HCT116 (cell line): ENCODE measurements at regions not wholly inside any gene's neighbourhood (a gene's known extent, or its start where the extent isn't known, plus 50 kb on each side); places are given as distances from the start of the nearest gene placed in this dataset.
"Not testable (repeated sequence)": the region's sequence is repeated elsewhere in the genome, so short reads cannot be mapped to it uniquely, and the experiment has no call there.

Source experiments
- ATAC-seq: fragments of 200-7000 bp; cut with Tn5 transposase; 2 replicates; pipeline ENCODE4 v1.9.1; 2020; ENCODE audit warnings: mild to moderate bottlenecking, moderate library complexity
- BruUV-seq: library from RNA; stranded (reverse); fragments of 400-500 nt; replicated peaks from 2 replicates; lab custom pipeline; 2021; lab: Mats Ljungman, UMichigan
- CTCF ChIA-PET: fragments of 300-600 bp; sonication (Branson Sonifier 250); formaldehyde crosslinking; loops from one replicate; lab custom pipeline; 2021; ENCODE audit warnings: antibody characterized with exemption; lab: Charles Lee
- POLR2A ChIA-PET: fragments of 300-600, 350-600 bp; sonication (Branson Sonifier 250); formaldehyde crosslinking; loops from one replicate; lab custom pipeline; 2021; ENCODE audit warnings: antibody characterized with exemption; lab: Charles Lee
- RAD21 ChIA-PET, 2 experiments: fragments of 300-600 bp; sonication (Branson Sonifier 250); formaldehyde crosslinking; loops; one replicate each; lab custom pipeline; 2023; ENCODE audit warnings: low total read pairs in 2 of 2; ENCODE audit not compliant: uncharacterized antibody in 2 of 2, unreplicated experiment in 2 of 2, low non-redundant PET in 1 of 2; lab: Charles Lee
- DNase-seq: peaks from one replicate; pipeline ENCODE4 v3.0.0-alpha.2; 2010; ENCODE audit warnings: low read depth, low spot score
- H2AFZ ChIP-seq: fragments of 200-600 bp; shearing (Covaris generic), sonication (generic); 2 replicates; pipeline ENCODE4 v1.6.1; 2017; ENCODE audit warnings: low read depth, mixed run types, mixed read lengths, antibody characterized with exemption, low read length; ENCODE audit not compliant: poor library complexity, severe bottlenecking
- H3K27ac ChIP-seq: 2 replicates; pipeline ENCODE4 v1.5.1; 2012; ENCODE audit warnings: low read depth, low read length
- H3K27me3 ChIP-seq: fragments of 200-600 bp; sonication (generic); 2 replicates; pipeline ENCODE4 v1.6.1; 2016; ENCODE audit warnings: mixed run types, low read length, mixed read lengths; ENCODE audit not compliant: insufficient read depth
- H3K36me3 ChIP-seq, 2 experiments: fragments of 200-500 bp in 1 of 2; fragments of 200-600 bp in 1 of 2; sonication (Bioruptor generic) in 1 of 2; sonication (generic) in 1 of 2; 2 replicates each; pipeline versions ENCODE4 v1.5.1 to v1.6.1; 2014 to 2016; ENCODE audit warnings: low read length in 2 of 2, inconsistent platforms in 1 of 2, mixed read lengths in 1 of 2, mixed run types in 1 of 2; ENCODE audit not compliant: insufficient read depth in 2 of 2, control insufficient read depth in 1 of 2
- H3K4me1 ChIP-seq, 2 experiments: fragments of 200-600 bp in 1 of 2; sonication (generic) in 1 of 2; 2 replicates each; pipeline versions ENCODE4 v1.5.1 to v1.6.1; 2012 to 2017; ENCODE audit warnings: low read length in 2 of 2, inconsistent platforms in 1 of 2, mild to moderate bottlenecking in 1 of 2, mixed read lengths in 1 of 2, mixed run types in 1 of 2, moderate library complexity in 1 of 2; ENCODE audit not compliant: insufficient read depth in 2 of 2, control insufficient read depth in 1 of 2
- H3K4me2 ChIP-seq: fragments of 200-600 bp; sonication (generic); 2 replicates; pipeline ENCODE4 v1.6.1; 2017; ENCODE audit warnings: mixed run types, low read length, mixed read lengths
- H3K4me3 ChIP-seq, 2 experiments: fragments of 200-600 bp in 1 of 2; sonication (generic) in 1 of 2; replicated peaks in 1 of 2; 2 replicates each; pipeline ENCODE4 v1.5.1; 2011 to 2016; ENCODE audit warnings: low read length in 2 of 2, control low read depth in 1 of 2, low read depth in 1 of 2, mild to moderate bottlenecking in 1 of 2, mixed read lengths in 1 of 2, mixed run types in 1 of 2
- H3K79me2 ChIP-seq: fragments of 200-600 bp; sonication (generic); 2 replicates; pipeline ENCODE4 v1.6.1; 2017; ENCODE audit warnings: mild to moderate bottlenecking, mixed run types, low read length, moderate library complexity, mixed read lengths; ENCODE audit not compliant: insufficient read depth
- H3K9ac ChIP-seq: fragments of 200-600 bp; sonication (generic); 2 replicates; pipeline ENCODE4 v1.6.1; 2016; ENCODE audit warnings: low read length, mixed read lengths
- H3K9me2 ChIP-seq: fragments of 200-600 bp; sonication (generic), shearing (Covaris generic); 2 replicates; pipeline ENCODE4 v1.6.1; 2017; ENCODE audit warnings: mixed run types, mild to moderate bottlenecking, moderate library complexity; ENCODE audit not compliant: insufficient read depth
- H3K9me3 ChIP-seq, 2 experiments: fragments of 200-500 bp in 1 of 2; fragments of 200-600 bp in 1 of 2; sonication (Bioruptor generic) in 1 of 2; sonication (generic) in 1 of 2; 2 replicates each; pipeline ENCODE4 v1.6.1; 2014 to 2017; ENCODE audit warnings: low read length in 2 of 2, mixed read lengths in 2 of 2, inconsistent platforms in 1 of 2, low read depth in 1 of 2, mild to moderate bottlenecking in 1 of 2, mixed run types in 1 of 2, moderate library complexity in 1 of 2; ENCODE audit not compliant: control insufficient read depth in 1 of 2, insufficient read depth in 1 of 2
- H4K20me1 ChIP-seq: fragments of 200-600 bp; sonication (generic), shearing (Covaris generic); 2 replicates; pipeline ENCODE4 v1.6.1; 2017; ENCODE audit warnings: mixed run types, mild to moderate bottlenecking, moderate library complexity; ENCODE audit not compliant: insufficient read depth
- ATF3 ChIP-seq: IDR thresholded peaks from 2 replicates; pipeline ENCODE4 v1.6.1; 2012
- CBX3 ChIP-seq: IDR thresholded peaks from 2 replicates; pipeline ENCODE4 v1.6.1; 2012; ENCODE audit warnings: low read depth
- POLR2AphosphoS5 ChIP-seq: IDR thresholded peaks from 2 replicates; pipeline ENCODE4 v1.6.1; 2011; ENCODE audit warnings: mild to moderate bottlenecking, low read depth, low read length, moderate library complexity
- intact Hi-C: fragments of 100-400 bp; cut with micrococcal nuclease; formaldehyde crosslinking; loops from 2 replicates; pipeline ENCODE4 v1.10.0; 2022
- TF ChIP-seq, protein P1 (sequence below): IDR thresholded peaks from 2 replicates; pipeline ENCODE4 v1.6.1; 2012; ENCODE audit warnings: low read depth

DNA sequence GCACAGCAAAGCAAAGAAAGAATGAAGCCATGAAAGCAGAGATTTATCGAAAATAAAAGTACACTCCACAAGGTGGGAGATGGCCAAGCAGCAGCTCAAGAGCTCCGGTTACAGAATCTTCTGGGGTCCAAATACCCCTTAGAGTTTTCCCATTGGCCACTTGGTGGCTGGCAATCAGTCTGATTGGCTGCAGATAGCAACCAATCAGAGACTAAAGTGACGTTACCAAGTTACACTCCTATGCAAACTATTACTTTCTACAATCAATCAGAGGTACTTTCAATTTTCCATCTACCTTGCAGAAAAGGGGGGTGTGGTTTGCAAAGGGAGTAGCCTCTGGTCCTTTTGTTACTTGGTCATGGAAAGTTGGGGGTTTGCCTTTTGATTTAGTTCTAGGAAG lies 58.0 kb upstream of the AUTS2 start:
- ChIA-PET RAD21 (no interaction called here), POLR2A (no interaction called here), CTCF (no interaction called here)
- DNase-seq (no peak), ATAC-seq (no peak)
- H3K36me3 ChIP-seq, result no peaks in the 10 kb centered on the region
- TF ChIP-seq POLR2AphosphoS5 (no peak), CBX3 (no peak), ATF3 (no peak)
- TF ChIP-seq, protein P1, sequence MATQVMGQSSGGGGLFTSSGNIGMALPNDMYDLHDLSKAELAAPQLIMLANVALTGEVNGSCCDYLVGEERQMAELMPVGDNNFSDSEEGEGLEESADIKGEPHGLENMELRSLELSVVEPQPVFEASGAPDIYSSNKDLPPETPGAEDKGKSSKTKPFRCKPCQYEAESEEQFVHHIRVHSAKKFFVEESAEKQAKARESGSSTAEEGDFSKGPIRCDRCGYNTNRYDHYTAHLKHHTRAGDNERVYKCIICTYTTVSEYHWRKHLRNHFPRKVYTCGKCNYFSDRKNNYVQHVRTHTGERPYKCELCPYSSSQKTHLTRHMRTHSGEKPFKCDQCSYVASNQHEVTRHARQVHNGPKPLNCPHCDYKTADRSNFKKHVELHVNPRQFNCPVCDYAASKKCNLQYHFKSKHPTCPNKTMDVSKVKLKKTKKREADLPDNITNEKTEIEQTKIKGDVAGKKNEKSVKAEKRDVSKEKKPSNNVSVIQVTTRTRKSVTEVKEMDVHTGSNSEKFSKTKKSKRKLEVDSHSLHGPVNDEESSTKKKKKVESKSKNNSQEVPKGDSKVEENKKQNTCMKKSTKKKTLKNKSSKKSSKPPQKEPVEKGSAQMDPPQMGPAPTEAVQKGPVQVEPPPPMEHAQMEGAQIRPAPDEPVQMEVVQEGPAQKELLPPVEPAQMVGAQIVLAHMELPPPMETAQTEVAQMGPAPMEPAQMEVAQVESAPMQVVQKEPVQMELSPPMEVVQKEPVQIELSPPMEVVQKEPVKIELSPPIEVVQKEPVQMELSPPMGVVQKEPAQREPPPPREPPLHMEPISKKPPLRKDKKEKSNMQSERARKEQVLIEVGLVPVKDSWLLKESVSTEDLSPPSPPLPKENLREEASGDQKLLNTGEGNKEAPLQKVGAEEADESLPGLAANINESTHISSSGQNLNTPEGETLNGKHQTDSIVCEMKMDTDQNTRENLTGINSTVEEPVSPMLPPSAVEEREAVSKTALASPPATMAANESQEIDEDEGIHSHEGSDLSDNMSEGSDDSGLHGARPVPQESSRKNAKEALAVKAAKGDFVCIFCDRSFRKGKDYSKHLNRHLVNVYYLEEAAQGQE, result no peak
- no peaks in the 10 kb centered on the region for H4K20me1 ChIP-seq
- H3K4me3 ChIP-seq, result no peak overlapping the region
- H3K9me2 ChIP-seq, result no peaks in the 10 kb centered on the region
- no peaks in the 10 kb centered on the region for H3K79me2 ChIP-seq
- intact Hi-C loops, result no loop called here
- no TSS peak for BruUV-seq
- H3K9ac ChIP-seq, result no peak overlapping the region
- H3K27ac ChIP-seq, result no peak overlapping the region
- no peak overlapping the region for H3K4me2 ChIP-seq
- no peaks in the 10 kb centered on the region for H3K4me1 ChIP-seq
- no peak overlapping the region for H2AFZ ChIP-seq
- peaks cover 0 to 11% of the 10 kb centered on the region in 2 experiments; a peak in 2 of 4 replicates for H3K9me3 ChIP-seq
- H3K27me3 ChIP-seq, result no peaks in the 10 kb centered on the region

DNA sequence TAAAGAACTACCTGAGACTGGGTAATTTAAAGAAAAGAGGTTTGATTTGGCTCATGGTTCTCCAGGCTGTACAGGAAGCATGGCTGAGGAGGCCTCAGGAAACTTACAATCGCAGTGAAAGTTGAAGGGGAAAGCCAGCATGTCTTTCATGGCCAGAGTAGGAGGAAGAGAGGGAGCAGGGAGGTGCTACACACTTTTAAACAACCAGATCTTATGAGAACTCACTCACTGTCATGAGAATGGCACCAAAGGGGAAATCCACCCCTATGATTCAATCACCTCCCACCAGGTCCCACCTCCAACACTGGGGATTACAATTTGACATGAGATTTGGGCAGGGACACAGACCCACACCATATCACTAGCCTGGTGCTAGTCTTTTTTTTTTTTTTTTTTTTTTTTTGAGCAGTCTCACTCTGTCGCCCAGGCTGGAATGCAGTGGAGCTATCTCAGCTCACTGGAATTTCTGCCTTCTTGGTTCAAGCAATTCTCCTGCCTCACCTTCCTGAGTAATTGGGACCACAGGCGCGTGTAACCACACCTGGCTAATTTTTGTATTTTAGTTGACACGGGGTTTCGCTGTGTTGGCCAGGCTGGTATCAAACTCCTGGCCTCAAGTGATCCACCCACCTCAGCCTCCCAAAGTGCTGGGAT lies 56.4 kb upstream of the AUTS2 start:
- H2AFZ ChIP-seq, POLR2A ChIA-PET, H3K9me2 ChIP-seq, H4K20me1 ChIP-seq, H3K36me3 ChIP-seq, H3K4me2 ChIP-seq, RAD21 ChIA-PET, H3K4me3 ChIP-seq, H3K79me2 ChIP-seq, CTCF ChIA-PET, ATAC-seq, H3K27ac ChIP-seq, H3K27me3 ChIP-seq, DNase-seq, intact Hi-C loops, H3K4me1 ChIP-seq, BruUV-seq, H3K9ac ChIP-seq: not testable (repeated sequence)
- peaks cover 0 to 14% of the 10 kb centered on the region in 2 experiments; a peak in 2 of 4 replicates for H3K9me3 ChIP-seq
